BJ (cell line): ENCODE measurements at regions not wholly inside any gene's neighbourhood (a gene's known extent, or its start where the extent isn't known, plus 50 kb on each side); places are given as distances from the start of the nearest gene placed in this dataset.

Source experiments
- CTCF ChIA-PET: fragments of 350-600 bp; formaldehyde crosslinking; extraction: SDS; loops from one replicate; lab custom pipeline; 2021; ENCODE audit warnings: antibody characterized with exemption, inconsistent platforms; lab: Yijun Ruan, JAX
- POLR2A ChIA-PET: fragments of 300-600 bp; sonication (Branson Sonifier 250); formaldehyde crosslinking; extraction: SDS; loops from one replicate; lab custom pipeline; 2021; ENCODE audit warnings: antibody characterized with exemption; lab: Charles Lee
- DNase-seq: peaks from one replicate; pipeline ENCODE4 v3.0.0-alpha.2; 2011; ENCODE audit warnings: low read depth
- H3K27me3 ChIP-seq: 2 replicates; pipeline ENCODE4 v1.6.0; 2011; ENCODE audit warnings: low read length; ENCODE audit not compliant: control insufficient read depth, insufficient read depth
- H3K36me3 ChIP-seq: 2 replicates; pipeline ENCODE4 v1.5.1; 2011; ENCODE audit warnings: low read length; ENCODE audit not compliant: control insufficient read depth, insufficient read depth
- H3K4me3 ChIP-seq: 2 replicates; pipeline ENCODE4 v1.5.1; 2011; ENCODE audit warnings: low read depth, mild to moderate bottlenecking, control low read depth, low read length
- CTCF ChIP-seq: IDR thresholded peaks from 2 replicates; pipeline ENCODE4 v1.5.1; 2011; ENCODE audit warnings: low read depth, mild to moderate bottlenecking, control low read depth, inconsistent platforms, low read length, moderate library complexity; ENCODE audit not compliant: insufficient read depth

- DNase-seq, result no peak
- Histone ChIP-seq H3K27me3 (no peaks in the 10 kb centered on the region), H3K36me3 (no peaks in the 10 kb centered on the region), H3K4me3 (no peak overlapping the region)
- no peak for TF ChIP-seq CTCF
- CTCF ChIA-PET, result no interaction called here
- POLR2A ChIA-PET, result no interaction called here
Measured at GRCh38 chrY:8814143-8814542, 523.1 kb upstream of the TSPY4 start.

DNA sequence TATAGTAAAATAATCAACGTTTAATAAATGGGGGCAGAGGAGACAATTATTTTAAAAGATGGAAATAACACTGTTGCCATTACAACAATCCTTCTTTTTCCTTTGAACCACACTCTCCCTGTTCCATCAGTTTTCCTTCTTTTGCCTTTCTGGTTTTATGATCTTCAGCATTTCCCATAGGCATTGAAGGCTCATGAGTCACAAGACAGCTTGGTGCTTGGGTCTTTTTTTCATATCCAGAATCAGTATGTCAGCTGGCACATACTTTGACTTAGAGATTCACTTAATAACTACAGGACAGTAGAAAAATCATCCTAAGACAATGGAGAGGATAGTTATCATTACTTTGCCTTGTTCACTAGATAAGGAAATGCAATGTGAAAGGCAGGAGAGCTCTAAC, 521.6 kb upstream of the TSPY4 start:
- CTCF ChIA-PET, result no interaction called here
- TF ChIP-seq CTCF, result no peak
- H3K27me3 ChIP-seq, result no peaks in the 10 kb centered on the region
- POLR2A ChIA-PET, result no interaction called here
- no peak for DNase-seq
- no peaks in the 10 kb centered on the region for H3K36me3 ChIP-seq
- H3K4me3 ChIP-seq, result no peak overlapping the region

- Histone ChIP-seq H3K36me3 (no peaks in the 10 kb centered on the region), H3K27me3 (no peaks in the 10 kb centered on the region), H3K4me3 (no peak overlapping the region)
- no peak for DNase-seq
- TF ChIP-seq CTCF, result no peak
- ChIA-PET CTCF (no interaction called here), POLR2A (no interaction called here)
Measured at GRCh38 chrY:8820032-8820431, 517.2 kb upstream of the TSPY4 start.

DNA sequence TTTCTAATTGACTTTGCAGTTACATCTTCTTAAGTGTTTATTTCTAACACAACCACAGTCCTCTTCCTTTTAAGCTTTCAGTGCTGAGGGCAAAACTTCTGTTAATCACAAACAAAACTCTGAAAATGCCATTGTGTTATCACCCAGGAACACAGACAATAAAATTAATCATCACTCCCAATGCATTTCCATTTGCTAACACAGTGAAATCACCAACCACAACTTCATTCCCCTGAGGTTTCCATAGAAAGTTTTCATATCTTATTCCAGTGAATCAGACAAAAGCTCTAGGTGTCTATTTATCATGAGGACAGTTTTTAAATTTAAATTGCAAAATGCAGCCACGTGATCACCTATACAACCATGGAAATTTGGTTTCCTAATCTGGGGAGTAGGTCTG, 516.2 kb upstream of the TSPY4 start:
- ChIA-PET CTCF (no interaction called here), POLR2A (no interaction called here)
- no peak for TF ChIP-seq CTCF
- DNase-seq, result no peak
- Histone ChIP-seq H3K27me3 (no peaks in the 10 kb centered on the region), H3K36me3 (no peaks in the 10 kb centered on the region), H3K4me3 (no peak overlapping the region)

- ChIA-PET POLR2A (no interaction called here), CTCF (no interaction called here)
- Histone ChIP-seq H3K27me3 (no peaks in the 10 kb centered on the region), H3K36me3 (no peaks in the 10 kb centered on the region), H3K4me3 (no peak overlapping the region)
- DNase-seq, result no peak
- TF ChIP-seq CTCF, result no peak
Measured at GRCh38 chrY:8852278-8852677, 485.0 kb upstream of the TSPY4 start.
